ENCODE measurements at regions not wholly inside any gene's neighbourhood (a gene's known extent, or its start where the extent isn't known, plus 50 kb on each side); places are given as distances from the start of the nearest gene placed in this dataset.
"Not testable (repeated sequence)": the region's sequence is repeated elsewhere in the genome, so short reads cannot be mapped to it uniquely, and the experiment has no call there.

- Histone ChIP-seq H3K4me3 (ENCODE audit: low read length) (no peak overlapping the region), H3K9me3 (ENCODE audit: control insufficient read depth, low read depth, low read length) (no peaks in the 10 kb centered on the region), H3K9ac (ENCODE audit: low read length) (no peak overlapping the region), H3K4me1 (ENCODE audit: control insufficient read depth, low read depth, low read length) (no peaks in the 10 kb centered on the region), H3K27ac (ENCODE audit: low read length) (no peak overlapping the region), H3K36me3 (ENCODE audit: control insufficient read depth, low read depth, low read length) (no peaks in the 10 kb centered on the region), H3K27me3 (ENCODE audit: control insufficient read depth, insufficient read depth, low read length) (no peaks in the 10 kb centered on the region)
These were observed 590.9 kb downstream of the EPHA3 start for GRCh38 chr3:89698208-89698830.

- Histone ChIP-seq H3K4me1 (ENCODE audit: control insufficient read depth, low read depth, low read length) (no peaks in the 10 kb centered on the region), H3K27ac (ENCODE audit: low read length) (no peak overlapping the region), H3K36me3 (ENCODE audit: control insufficient read depth, low read depth, low read length) (no peaks in the 10 kb centered on the region), H3K27me3 (ENCODE audit: control insufficient read depth, insufficient read depth, low read length) (no peaks in the 10 kb centered on the region), H3K9me3 (ENCODE audit: control insufficient read depth, low read depth, low read length) (no peaks in the 10 kb centered on the region), H3K9ac (ENCODE audit: low read length) (no peak overlapping the region), H3K4me3 (ENCODE audit: low read length) (no peak overlapping the region)
These were observed 591.8 kb downstream of the EPHA3 start for GRCh38 chr3:89699229-89699628.

- Histone ChIP-seq H3K9me3 (ENCODE audit: control insufficient read depth, low read depth, low read length) (no peaks in the 10 kb centered on the region), H3K27me3 (ENCODE audit: control insufficient read depth, insufficient read depth, low read length) (no peaks in the 10 kb centered on the region), H3K36me3 (ENCODE audit: control insufficient read depth, low read depth, low read length) (no peaks in the 10 kb centered on the region), H3K4me1 (ENCODE audit: control insufficient read depth, low read depth, low read length) (no peaks in the 10 kb centered on the region), H3K4me3 (ENCODE audit: low read length) (no peak overlapping the region), H3K9ac (ENCODE audit: low read length) (no peak overlapping the region), H3K27ac (ENCODE audit: low read length) (no peak overlapping the region)
These were observed 592.4 kb downstream of the EPHA3 start for GRCh38 chr3:89699771-89700170.

GRCh38 chr3:89702404-89702803 lies 595.0 kb downstream of the EPHA3 start:
- H3K4me1 ChIP-seq (ENCODE audit: control insufficient read depth, low read depth, low read length) = no peaks in the 10 kb centered on the region
- no peaks in the 10 kb centered on the region for H3K27me3 ChIP-seq (ENCODE audit: control insufficient read depth, insufficient read depth, low read length)
- no peak overlapping the region for H3K27ac ChIP-seq (ENCODE audit: low read length)
- H3K9ac ChIP-seq (ENCODE audit: low read length) = no peak overlapping the region
- H3K36me3 ChIP-seq (ENCODE audit: control insufficient read depth, low read depth, low read length) = no peaks in the 10 kb centered on the region
- H3K4me3 ChIP-seq (ENCODE audit: low read length) = no peak overlapping the region
- no peaks in the 10 kb centered on the region for H3K9me3 ChIP-seq (ENCODE audit: control insufficient read depth, low read depth, low read length)

GRCh38 chr3:89713196-89713595 lies 605.8 kb downstream of the EPHA3 start:
- Histone ChIP-seq H3K36me3 (ENCODE audit: control insufficient read depth, low read depth, low read length) (no peaks in the 10 kb centered on the region), H3K4me1 (ENCODE audit: control insufficient read depth, low read depth, low read length) (no peaks in the 10 kb centered on the region), H3K27ac (ENCODE audit: low read length) (no peak overlapping the region), H3K4me3 (ENCODE audit: low read length) (no peak overlapping the region), H3K27me3 (ENCODE audit: control insufficient read depth, insufficient read depth, low read length) (no peaks in the 10 kb centered on the region), H3K9ac (ENCODE audit: low read length) (no peak overlapping the region), H3K9me3 (ENCODE audit: control insufficient read depth, low read depth, low read length) (no peaks in the 10 kb centered on the region)

GRCh38 chr3:89714237-89714636 lies 606.8 kb downstream of the EPHA3 start:
- Histone ChIP-seq H3K27ac (ENCODE audit: low read length) (no peak overlapping the region), H3K27me3 (ENCODE audit: control insufficient read depth, insufficient read depth, low read length) (no peaks in the 10 kb centered on the region), H3K9ac (ENCODE audit: low read length) (no peak overlapping the region), H3K9me3 (ENCODE audit: control insufficient read depth, low read depth, low read length) (no peaks in the 10 kb centered on the region), H3K4me1 (ENCODE audit: control insufficient read depth, low read depth, low read length) (no peaks in the 10 kb centered on the region), H3K4me3 (ENCODE audit: low read length) (no peak overlapping the region), H3K36me3 (ENCODE audit: control insufficient read depth, low read depth, low read length) (no peaks in the 10 kb centered on the region)

GRCh38 chr3:89740080-89740880 lies 632.9 kb downstream of the EPHA3 start:
- Histone ChIP-seq H3K9ac (ENCODE audit: low read length) (no peak overlapping the region), H3K27ac (ENCODE audit: low read length) (no peak overlapping the region)

GRCh38 chr3:89740881-89741177 lies 633.4 kb downstream of the EPHA3 start:
- no peaks in the 10 kb centered on the region for H3K36me3 ChIP-seq (ENCODE audit: control insufficient read depth, low read depth, low read length)
- H3K9me3 ChIP-seq (ENCODE audit: control insufficient read depth, low read depth, low read length) = no peaks in the 10 kb centered on the region
- no peak overlapping the region for H3K4me3 ChIP-seq (ENCODE audit: low read length)

More at GRCh38 chr3:89740080-89740880, 632.9 kb downstream of the EPHA3 start:
- H3K36me3 ChIP-seq (ENCODE audit: control insufficient read depth, low read depth, low read length) = no peaks in the 10 kb centered on the region
- H3K4me3 ChIP-seq (ENCODE audit: low read length) = no peak overlapping the region
- H3K9me3 ChIP-seq (ENCODE audit: control insufficient read depth, low read depth, low read length) = no peaks in the 10 kb centered on the region
- peaks cover 18% of the 10 kb centered on the region for H3K4me1 ChIP-seq (ENCODE audit: control insufficient read depth, low read depth, low read length)
- H3K27me3 ChIP-seq (ENCODE audit: control insufficient read depth, insufficient read depth, low read length) = no peaks in the 10 kb centered on the region

GRCh38 chr3:89742546-89742945 lies 635.1 kb downstream of the EPHA3 start:
- no peaks in the 10 kb centered on the region for H3K36me3 ChIP-seq (ENCODE audit: control insufficient read depth, low read depth, low read length)
- peaks cover 3% of the 10 kb centered on the region for H3K4me1 ChIP-seq (ENCODE audit: control insufficient read depth, low read depth, low read length)
- no peak overlapping the region for H3K9ac ChIP-seq (ENCODE audit: low read length)
- H3K4me3 ChIP-seq (ENCODE audit: low read length) = no peak overlapping the region
- no peaks in the 10 kb centered on the region for H3K27me3 ChIP-seq (ENCODE audit: control insufficient read depth, insufficient read depth, low read length)
- H3K9me3 ChIP-seq (ENCODE audit: control insufficient read depth, low read depth, low read length) = no peaks in the 10 kb centered on the region
- H3K27ac ChIP-seq (ENCODE audit: low read length) = no peak overlapping the region

More at GRCh38 chr3:89740881-89741177, 633.4 kb downstream of the EPHA3 start:
- peaks cover 18% of the 10 kb centered on the region for H3K4me1 ChIP-seq (ENCODE audit: control insufficient read depth, low read depth, low read length)
- no peak overlapping the region for H3K9ac ChIP-seq (ENCODE audit: low read length)
- no peak overlapping the region for H3K27ac ChIP-seq (ENCODE audit: low read length)
- H3K27me3 ChIP-seq (ENCODE audit: control insufficient read depth, insufficient read depth, low read length) = no peaks in the 10 kb centered on the region

- not testable (repeated sequence) for H3K4me3 ChIP-seq (ENCODE audit: low read length); H3K9ac ChIP-seq (ENCODE audit: low read length); H3K27me3 ChIP-seq (ENCODE audit: control insufficient read depth, insufficient read depth, low read length); H3K4me1 ChIP-seq (ENCODE audit: control insufficient read depth, low read depth, low read length); H3K27ac ChIP-seq (ENCODE audit: low read length); H3K36me3 ChIP-seq (ENCODE audit: control insufficient read depth, low read depth, low read length); H3K9me3 ChIP-seq (ENCODE audit: control insufficient read depth, low read depth, low read length)
These were observed 640.3 kb downstream of the EPHA3 start for GRCh38 chr3:89747541-89748278.

GRCh38 chr3:89762405-89762804 lies 655.0 kb downstream of the EPHA3 start:
- peaks cover 11% of the 10 kb centered on the region for H3K4me1 ChIP-seq (ENCODE audit: control insufficient read depth, low read depth, low read length)
- H3K4me3 ChIP-seq (ENCODE audit: low read length) = no peak overlapping the region
- H3K27ac ChIP-seq (ENCODE audit: low read length) = no peak overlapping the region

More at GRCh38 chr3:89762405-89762804, 655.0 kb downstream of the EPHA3 start:
- Histone ChIP-seq H3K9ac (ENCODE audit: low read length) (no peak overlapping the region), H3K9me3 (ENCODE audit: control insufficient read depth, low read depth, low read length) (no peaks in the 10 kb centered on the region), H3K27me3 (ENCODE audit: control insufficient read depth, insufficient read depth, low read length) (no peaks in the 10 kb centered on the region), H3K36me3 (ENCODE audit: control insufficient read depth, low read depth, low read length) (no peaks in the 10 kb centered on the region)

All from iPS-18a (cell line).